Gastrocnemius medialis (tissue), 4 donors: ENCODE measurements at regions not wholly inside any gene's neighbourhood (a gene's known extent, or its start where the extent isn't known, plus 50 kb on each side); places are given as distances from the start of the nearest gene placed in this dataset.

Experiments
- ATAC-seq, 2 donors: fragments of 150-250 bp; one replicate each; pipeline ENCODE4 v1.9.1; 2016
- DNase-seq, 2 donors: peaks; one replicate each; pipeline ENCODE4 v3.0.0-alpha.2; 2019
- H3K27ac ChIP-seq, 4 donors: fragments of 200-600 bp; sonication (generic); 1 replicate in 1 of 4; 2 replicates in 3 of 4; pipeline ENCODE4 v1.5.1; 2016 to 2018; ENCODE audit warnings: mild to moderate bottlenecking in 2 of 4, moderate library complexity in 1 of 4
- H3K27me3 ChIP-seq, 3 donors: fragments of 200-600 bp; sonication (generic) in 2 of 3; 1 replicate in 1 of 3; 2 replicates in 2 of 3; pipeline versions ENCODE4 v1.5.1 to v1.6.0; 2016 to 2019; ENCODE audit warnings: mild to moderate bottlenecking in 1 of 3, moderate library complexity in 1 of 3
- H3K36me3 ChIP-seq, 2 donors: fragments of 200-600 bp; sonication (generic) in 1 of 2; one replicate each; pipeline ENCODE4 v1.5.1; 2017 to 2018
- H3K4me1 ChIP-seq, 2 donors: fragments of 200-600 bp; sonication (generic) in 1 of 2; one replicate each; pipeline ENCODE4 v1.5.1; 2016 to 2017; ENCODE audit warnings: mild to moderate bottlenecking in 2 of 2
- H3K4me3 ChIP-seq, 4 donors: fragments of 200-600 bp; sonication (generic) in 3 of 4; 1 replicate in 1 of 4; 2 replicates in 3 of 4; pipeline ENCODE4 v1.5.1; 2016 to 2019; ENCODE audit warnings: mild to moderate bottlenecking in 2 of 4
- H3K9me3 ChIP-seq, 3 donors: fragments of 200-600 bp; sonication (generic) in 2 of 3; 1 replicate in 1 of 3; 2 replicates in 2 of 3; pipeline ENCODE4 v1.5.1; 2016 to 2019
- CTCF ChIP-seq, 5 experiments: fragments of 450-650 bp in 3 of 5; fragments of 200-600 bp in 2 of 5; sonication (generic) in 2 of 5; IDR thresholded peaks in 4 of 5; conservative IDR thresholded peaks in 1 of 5; 1 replicate in 4 of 5; 2 replicates in 1 of 5; pipeline ENCODE4 v1.5.1; 2016 to 2019; ENCODE audit warnings: antibody characterized with exemption in 5 of 5, mild to moderate bottlenecking in 3 of 5, moderate library complexity in 3 of 5
- POLR2A ChIP-seq, 2 donors: fragments of 450-650 bp; IDR thresholded peaks; one replicate each; pipeline ENCODE4 v1.6.1; 2017; ENCODE audit warnings: antibody characterized with exemption in 2 of 2, mild to moderate bottlenecking in 2 of 2, moderate library complexity in 2 of 2
- in situ Hi-C, 4 donors: fragments of 200-750 bp; cut with MboI; loops; one replicate each; pipeline versions ENCODE4 v1.15.0 to v1.8.0; 2017; ENCODE audit warnings: low sequenced_read_pairs in 4 of 4
- intact Hi-C: fragments of 100-400 bp; cut with DNase I; formaldehyde crosslinking; loops from one replicate; pipeline ENCODE4 v1.15.1; 2023; ENCODE audit warnings: low total_unique reads

DNA sequence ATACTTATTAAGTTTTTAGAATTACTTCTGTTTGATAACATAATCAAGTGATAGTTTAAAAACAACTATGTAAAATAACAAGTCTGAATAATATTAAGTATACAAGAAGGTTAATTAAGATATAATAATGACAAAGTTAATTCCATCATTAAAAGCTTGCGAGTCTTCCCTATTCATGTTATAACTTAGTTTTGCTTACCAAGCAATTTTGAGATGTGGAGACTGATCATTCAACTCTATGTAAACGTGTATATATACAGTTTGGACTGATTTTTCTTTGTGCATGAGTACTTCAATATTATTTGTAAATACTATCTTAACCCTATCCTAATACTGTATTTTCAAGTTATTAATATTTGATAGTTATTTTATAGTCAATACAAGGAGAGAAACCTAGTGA lies 870.9 kb downstream of the GBE1 start:
- Histone ChIP-seq H3K36me3 (no peaks in the 10 kb centered on the region), H3K27ac (no peak overlapping the region), H3K27me3 (no peaks in the 10 kb centered on the region), H3K9me3 (no peaks in the 10 kb centered on the region), H3K4me3 (no peak overlapping the region), H3K4me1 (no peaks in the 10 kb centered on the region)
- no peak for ATAC-seq
- DNase-seq = no peak
- intact Hi-C loops (no loop called here), in situ Hi-C loops (no loop called here)
- no peak for TF ChIP-seq CTCF (IDR thresholded peaks at IDR 0.05 in 4 of 5, conservative IDR thresholded peaks at IDR 0.05 in 1 of 5)
- TF ChIP-seq POLR2A (IDR thresholded peaks at IDR 0.05) = no peak

GRCh38 chr3:80889535-80889934 lies 871.9 kb downstream of the GBE1 start:
- no peak overlapping the region for H3K27ac ChIP-seq
- intact Hi-C loops = no loop called here
- DNase-seq = no peak

DNA sequence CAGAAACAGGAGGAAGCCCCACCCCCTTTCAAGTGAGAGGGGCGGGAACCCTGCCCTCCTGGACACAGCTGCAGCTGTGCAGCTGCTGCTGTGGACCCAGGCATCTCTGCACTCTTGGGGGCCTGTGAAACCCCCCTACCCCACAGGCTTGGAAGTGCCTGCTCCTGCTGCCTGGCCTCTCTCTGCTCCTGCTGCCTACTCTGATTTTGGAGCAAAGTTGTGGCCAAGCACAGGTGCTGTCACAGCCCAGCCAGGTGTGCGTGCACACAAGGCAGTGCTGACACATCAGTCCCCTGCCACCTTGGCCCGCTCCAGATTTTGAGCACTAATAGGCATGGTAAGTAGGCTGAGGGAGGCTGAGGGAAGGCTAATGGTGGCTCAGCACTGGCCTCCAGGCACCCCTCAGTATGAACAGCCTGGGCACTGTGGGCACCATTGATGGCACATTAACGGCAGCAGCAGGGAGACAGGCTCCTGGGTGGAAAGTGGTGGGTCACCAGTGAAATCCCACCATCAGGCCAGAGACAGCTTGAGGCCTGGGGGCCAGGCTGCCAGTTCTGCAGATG lies 890.9 kb downstream of the GBE1 start:
- Histone ChIP-seq H3K27ac (no peak overlapping the region), H3K4me1 (no peaks in the 10 kb centered on the region), H3K36me3 (no peaks in the 10 kb centered on the region), H3K4me3 (no peak overlapping the region), H3K9me3 (no peaks in the 10 kb centered on the region), H3K27me3 (no peaks in the 10 kb centered on the region)
- ATAC-seq (no peak), DNase-seq (no peak)
- intact Hi-C loops (no loop called here), in situ Hi-C loops (no loop called here)
- TF ChIP-seq POLR2A (IDR thresholded peaks at IDR 0.05) = no peak
- no peak for TF ChIP-seq CTCF (IDR thresholded peaks at IDR 0.05 in 4 of 5, conservative IDR thresholded peaks at IDR 0.05 in 1 of 5)

More at GRCh38 chr3:80889535-80889934, 871.9 kb downstream of the GBE1 start:
- H3K27me3 ChIP-seq = no peaks in the 10 kb centered on the region
- TF ChIP-seq POLR2A (IDR thresholded peaks at IDR 0.05) (no peak), CTCF (IDR thresholded peaks at IDR 0.05 in 4 of 5, conservative IDR thresholded peaks at IDR 0.05 in 1 of 5) (no peak)
- no peak overlapping the region for H3K4me3 ChIP-seq
- H3K4me1 ChIP-seq = no peaks in the 10 kb centered on the region
- ATAC-seq = no peak
- no peaks in the 10 kb centered on the region for H3K36me3 ChIP-seq
- H3K9me3 ChIP-seq = no peaks in the 10 kb centered on the region
- in situ Hi-C loops = no loop called here

DNA sequence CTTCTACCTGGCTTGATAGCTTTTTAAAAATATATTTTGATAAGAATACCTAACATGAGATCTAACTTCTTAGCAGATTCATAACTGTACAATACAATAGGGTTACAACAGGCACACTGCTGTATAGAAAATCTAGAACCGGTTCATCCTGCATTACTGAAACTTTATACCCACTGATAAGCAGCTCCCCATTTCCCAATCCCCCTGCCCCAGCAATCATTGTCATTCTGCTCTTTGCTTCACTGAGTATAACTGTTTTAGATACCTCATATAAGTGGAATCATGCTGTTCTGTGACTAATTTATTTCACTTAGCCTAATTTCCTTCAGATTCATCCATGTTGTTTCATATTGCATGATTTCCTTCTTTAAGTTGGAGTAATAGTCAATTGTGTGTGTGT lies 906.0 kb downstream of the GBE1 start:
- Histone ChIP-seq H3K9me3 (no peaks in the 10 kb centered on the region), H3K27ac (no peak overlapping the region), H3K36me3 (no peaks in the 10 kb centered on the region), H3K4me3 (no peak overlapping the region), H3K4me1 (no peaks in the 10 kb centered on the region), H3K27me3 (no peaks in the 10 kb centered on the region)
- intact Hi-C loops (no loop called here), in situ Hi-C loops (no loop called here)
- ATAC-seq (no peak), DNase-seq (no peak)
- no peak for TF ChIP-seq POLR2A (IDR thresholded peaks at IDR 0.05)

- Histone ChIP-seq H3K27me3 (no peaks in the 10 kb centered on the region), H3K36me3 (no peaks in the 10 kb centered on the region), H3K27ac (no peak overlapping the region), H3K4me1 (no peaks in the 10 kb centered on the region), H3K9me3 (no peaks in the 10 kb centered on the region), H3K4me3 (no peak overlapping the region)
- DNase-seq (no peak), ATAC-seq (no peak)
- TF ChIP-seq POLR2A (IDR thresholded peaks at IDR 0.05) (no peak), CTCF (IDR thresholded peaks at IDR 0.05 in 4 of 5, conservative IDR thresholded peaks at IDR 0.05 in 1 of 5) (no peak)
- in situ Hi-C loops (no loop called here), intact Hi-C loops (no loop called here)
Observed at GRCh38 chr3:80836395-80836794, 925.0 kb downstream of the GBE1 start.
